ENCODE measurements at regions not wholly inside any gene's neighbourhood (a gene's known extent, or its start where the extent isn't known, plus 50 kb on each side); places are given as distances from the start of the nearest gene placed in this dataset.

GRCh38 chr1:200272481-200273068, 137.3 kb downstream of the ZNF281 start:
- Histone ChIP-seq H3K27ac (ENCODE audit: extremely low read length, insufficient read depth, low read length) (no peak overlapping the region), H3K4me1 (ENCODE audit: insufficient read depth, low read length) (peaks cover 48% of the 10 kb centered on the region), H3K4me3 (replicated peaks in 1 of 3; ENCODE audit: insufficient read depth in 1 of 3, low read depth in 2 of 3, low read length in 3 of 3) (no peak overlapping the region), H2AFZ (ENCODE audit: low read length) (no peak overlapping the region), H3K79me2 (ENCODE audit: insufficient read depth, low read length) (no peaks in the 10 kb centered on the region), H3K9me3 (ENCODE audit: low read length) (no peaks in the 10 kb centered on the region), H3K4me2 (ENCODE audit: low read depth, low read length) (no peak overlapping the region), H4K20me1 (ENCODE audit: insufficient read depth, low read length) (no peaks in the 10 kb centered on the region), H3K27me3 (ENCODE audit: control insufficient read depth in 1 of 2, insufficient read depth in 2 of 2, low read length in 2 of 2) (no peaks in the 10 kb centered on the region), H3K9ac (ENCODE audit: insufficient read depth, low read depth, low read length) (no peak overlapping the region), H3K36me3 (replicated peaks in 1 of 2; ENCODE audit: control insufficient read depth in 1 of 2, insufficient read depth in 2 of 2, low read length in 2 of 2) (no peaks in the 10 kb centered on the region)
- DNase-seq (ENCODE audit: low spot score) (no peak), FAIRE-seq (no peak), ATAC-seq (no peak)
- ChIA-PET CTCF (ENCODE audit: low intra/inter-chr PET ratio, low total read pairs) (no interaction called here), POLR2A (no interaction called here)
- in situ Hi-C loops (cut with HindIII; ENCODE audit: extremely low pct_ligation_motif_present, low pct_unique_long_range_greater_than_20kb) = loop anchor here (25.0 kb wide), 1 partner anchor 585 kb away; no protein-coding TSS in a partner anchor
- intact Hi-C loops (cut with micrococcal nuclease; ENCODE audit: unreplicated experiment) = no loop called here
- BruUV-seq (replicated peaks) = no TSS peak
- WGBS (ENCODE audit: low lambda C conversion rate) = 78% methylated on average over 4 of the region's 4 CpGs
- TF ChIP-seq MAFK (conservative IDR thresholded peaks at IDR 0.05 in 1 of 2, IDR thresholded peaks at IDR 0.05 in 1 of 2; ENCODE audit: low read length in 2 of 2) (peak in 1 of 2 experiments; percentile 35; a peak in 2 of 4 replicates), ZNF704 (CRISPR knock-in tag; IDR thresholded peaks at IDR 0.05; ENCODE audit: borderline replicate concordance) (no peak), MTA1 (CRISPR knock-in tag; IDR thresholded peaks at IDR 0.05; ENCODE audit: borderline replicate concordance) (no peak)

GRCh38 chr1:200269256-200269655, 140.6 kb downstream of the ZNF281 start:
- BruUV-seq (replicated peaks) = no TSS peak
- Histone ChIP-seq H3K9ac (ENCODE audit: insufficient read depth, low read depth, low read length) (no peak overlapping the region), H3K36me3 (replicated peaks in 1 of 2; ENCODE audit: control insufficient read depth in 1 of 2, insufficient read depth in 2 of 2, low read length in 2 of 2) (no peaks in the 10 kb centered on the region), H4K20me1 (ENCODE audit: insufficient read depth, low read length) (no peaks in the 10 kb centered on the region), H3K27me3 (ENCODE audit: control insufficient read depth in 1 of 2, insufficient read depth in 2 of 2, low read length in 2 of 2) (no peaks in the 10 kb centered on the region), H3K79me2 (ENCODE audit: insufficient read depth, low read length) (no peaks in the 10 kb centered on the region), H3K9me3 (ENCODE audit: low read length) (no peaks in the 10 kb centered on the region), H3K4me3 (replicated peaks in 1 of 3; ENCODE audit: insufficient read depth in 1 of 3, low read depth in 2 of 3, low read length in 3 of 3) (no peak overlapping the region), H2AFZ (ENCODE audit: low read length) (no peak overlapping the region), H3K27ac (ENCODE audit: extremely low read length, insufficient read depth, low read length) (no peak overlapping the region), H3K4me1 (ENCODE audit: insufficient read depth, low read length) (peaks cover 34% of the 10 kb centered on the region), H3K4me2 (ENCODE audit: low read depth, low read length) (no peak overlapping the region)
- DNase-seq (ENCODE audit: low spot score) (no peak), FAIRE-seq (no peak), ATAC-seq (no peak)
- ChIA-PET CTCF (ENCODE audit: low intra/inter-chr PET ratio, low total read pairs) (no interaction called here), POLR2A (no interaction called here)
- TF ChIP-seq ESRRA (CRISPR knock-in tag; IDR thresholded peaks at IDR 0.05; ENCODE audit: low read depth) = no peak
- TF ChIP-seq, protein P1, sequence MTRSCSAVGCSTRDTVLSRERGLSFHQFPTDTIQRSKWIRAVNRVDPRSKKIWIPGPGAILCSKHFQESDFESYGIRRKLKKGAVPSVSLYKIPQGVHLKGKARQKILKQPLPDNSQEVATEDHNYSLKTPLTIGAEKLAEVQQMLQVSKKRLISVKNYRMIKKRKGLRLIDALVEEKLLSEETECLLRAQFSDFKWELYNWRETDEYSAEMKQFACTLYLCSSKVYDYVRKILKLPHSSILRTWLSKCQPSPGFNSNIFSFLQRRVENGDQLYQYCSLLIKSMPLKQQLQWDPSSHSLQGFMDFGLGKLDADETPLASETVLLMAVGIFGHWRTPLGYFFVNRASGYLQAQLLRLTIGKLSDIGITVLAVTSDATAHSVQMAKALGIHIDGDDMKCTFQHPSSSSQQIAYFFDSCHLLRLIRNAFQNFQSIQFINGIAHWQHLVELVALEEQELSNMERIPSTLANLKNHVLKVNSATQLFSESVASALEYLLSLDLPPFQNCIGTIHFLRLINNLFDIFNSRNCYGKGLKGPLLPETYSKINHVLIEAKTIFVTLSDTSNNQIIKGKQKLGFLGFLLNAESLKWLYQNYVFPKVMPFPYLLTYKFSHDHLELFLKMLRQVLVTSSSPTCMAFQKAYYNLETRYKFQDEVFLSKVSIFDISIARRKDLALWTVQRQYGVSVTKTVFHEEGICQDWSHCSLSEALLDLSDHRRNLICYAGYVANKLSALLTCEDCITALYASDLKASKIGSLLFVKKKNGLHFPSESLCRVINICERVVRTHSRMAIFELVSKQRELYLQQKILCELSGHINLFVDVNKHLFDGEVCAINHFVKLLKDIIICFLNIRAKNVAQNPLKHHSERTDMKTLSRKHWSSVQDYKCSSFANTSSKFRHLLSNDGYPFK (CRISPR knock-in tag; IDR thresholded peaks at IDR 0.05; ENCODE audit: borderline replicate concordance) = no peak
- TF ChIP-seq, protein P2, sequence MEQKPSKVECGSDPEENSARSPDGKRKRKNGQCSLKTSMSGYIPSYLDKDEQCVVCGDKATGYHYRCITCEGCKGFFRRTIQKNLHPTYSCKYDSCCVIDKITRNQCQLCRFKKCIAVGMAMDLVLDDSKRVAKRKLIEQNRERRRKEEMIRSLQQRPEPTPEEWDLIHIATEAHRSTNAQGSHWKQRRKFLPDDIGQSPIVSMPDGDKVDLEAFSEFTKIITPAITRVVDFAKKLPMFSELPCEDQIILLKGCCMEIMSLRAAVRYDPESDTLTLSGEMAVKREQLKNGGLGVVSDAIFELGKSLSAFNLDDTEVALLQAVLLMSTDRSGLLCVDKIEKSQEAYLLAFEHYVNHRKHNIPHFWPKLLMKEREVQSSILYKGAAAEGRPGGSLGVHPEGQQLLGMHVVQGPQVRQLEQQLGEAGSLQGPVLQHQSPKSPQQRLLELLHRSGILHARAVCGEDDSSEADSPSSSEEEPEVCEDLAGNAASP (CRISPR knock-in tag; IDR thresholded peaks at IDR 0.05; ENCODE audit: borderline replicate concordance) = no peak
- TF ChIP-seq ZNF773 (CRISPR knock-in tag; IDR thresholded peaks at IDR 0.05; ENCODE audit: borderline replicate concordance) = no peak
- no peak for TF ChIP-seq RFXAP (CRISPR knock-in tag; IDR thresholded peaks at IDR 0.05; ENCODE audit: borderline replicate concordance)
- 89% methylated on average over 1 of the region's 1 CpG for WGBS (ENCODE audit: low lambda C conversion rate)
- intact Hi-C loops (cut with micrococcal nuclease; ENCODE audit: unreplicated experiment) = no loop called here
- in situ Hi-C loops (cut with HindIII; ENCODE audit: extremely low pct_ligation_motif_present, low pct_unique_long_range_greater_than_20kb) = loop anchor here (25.0 kb wide), 1 partner anchor 582 kb away; no protein-coding TSS in a partner anchor

Data from HepG2 (cell line).